ENCODE measurements at regions not wholly inside any gene's neighbourhood (a gene's known extent, or its start where the extent isn't known, plus 50 kb on each side); places are given as distances from the start of the nearest gene placed in this dataset.

DNA sequence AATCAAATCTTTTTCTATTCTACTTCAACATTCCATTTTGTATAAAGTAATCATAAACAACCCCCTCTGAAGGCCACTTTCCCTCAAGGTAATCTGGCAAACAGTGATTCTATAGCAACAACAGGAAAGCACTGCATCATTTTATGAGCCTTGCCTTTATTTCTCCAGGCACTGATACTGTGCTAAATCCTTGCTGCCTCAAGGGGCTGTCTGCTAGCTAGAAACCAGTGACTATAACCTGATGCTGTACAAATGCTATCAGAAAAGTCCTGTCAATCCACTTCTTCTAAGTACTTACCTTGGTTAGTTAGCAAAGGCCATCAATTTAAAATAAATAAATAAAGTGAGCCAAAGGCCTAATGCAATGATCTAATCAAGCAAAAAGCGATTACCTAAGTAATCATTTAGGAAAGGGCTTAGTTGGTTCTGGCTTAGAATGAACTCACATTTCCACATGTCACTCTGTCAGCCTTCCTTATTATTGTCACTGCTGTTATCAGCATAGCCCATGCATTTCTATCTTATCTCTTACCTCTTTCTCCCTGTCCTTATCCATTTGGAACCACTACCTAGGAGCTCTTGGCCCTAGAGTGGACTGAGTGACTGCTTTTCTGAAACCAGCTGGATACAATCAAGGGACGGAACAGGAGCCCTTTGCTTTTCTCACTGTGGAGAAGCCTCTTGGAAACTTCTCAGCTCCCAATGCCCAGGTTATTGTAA is 246.1 kb upstream of the MEF2C start:
- TF ChIP-seq, protein P1, sequence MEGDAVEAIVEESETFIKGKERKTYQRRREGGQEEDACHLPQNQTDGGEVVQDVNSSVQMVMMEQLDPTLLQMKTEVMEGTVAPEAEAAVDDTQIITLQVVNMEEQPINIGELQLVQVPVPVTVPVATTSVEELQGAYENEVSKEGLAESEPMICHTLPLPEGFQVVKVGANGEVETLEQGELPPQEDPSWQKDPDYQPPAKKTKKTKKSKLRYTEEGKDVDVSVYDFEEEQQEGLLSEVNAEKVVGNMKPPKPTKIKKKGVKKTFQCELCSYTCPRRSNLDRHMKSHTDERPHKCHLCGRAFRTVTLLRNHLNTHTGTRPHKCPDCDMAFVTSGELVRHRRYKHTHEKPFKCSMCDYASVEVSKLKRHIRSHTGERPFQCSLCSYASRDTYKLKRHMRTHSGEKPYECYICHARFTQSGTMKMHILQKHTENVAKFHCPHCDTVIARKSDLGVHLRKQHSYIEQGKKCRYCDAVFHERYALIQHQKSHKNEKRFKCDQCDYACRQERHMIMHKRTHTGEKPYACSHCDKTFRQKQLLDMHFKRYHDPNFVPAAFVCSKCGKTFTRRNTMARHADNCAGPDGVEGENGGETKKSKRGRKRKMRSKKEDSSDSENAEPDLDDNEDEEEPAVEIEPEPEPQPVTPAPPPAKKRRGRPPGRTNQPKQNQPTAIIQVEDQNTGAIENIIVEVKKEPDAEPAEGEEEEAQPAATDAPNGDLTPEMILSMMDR (IDR thresholded peaks at IDR 0.05; ENCODE audit: insufficient read depth, low read depth, low read length), result no peak
- no peak for TF ChIP-seq EZH2 (IDR thresholded peaks at IDR 0.05; ENCODE audit: insufficient read depth, low read length)
